HuH-7 (cell line): ENCODE measurements at regions not wholly inside any gene's neighbourhood (a gene's known extent, or its start where the extent isn't known, plus 50 kb on each side); places are given as distances from the start of the nearest gene placed in this dataset.

ENCODE experiments used
- DNase-seq: peaks from one replicate; pipeline ENCODE4 v3.0.0; 2011; ENCODE audit warnings: low spot score

DNA sequence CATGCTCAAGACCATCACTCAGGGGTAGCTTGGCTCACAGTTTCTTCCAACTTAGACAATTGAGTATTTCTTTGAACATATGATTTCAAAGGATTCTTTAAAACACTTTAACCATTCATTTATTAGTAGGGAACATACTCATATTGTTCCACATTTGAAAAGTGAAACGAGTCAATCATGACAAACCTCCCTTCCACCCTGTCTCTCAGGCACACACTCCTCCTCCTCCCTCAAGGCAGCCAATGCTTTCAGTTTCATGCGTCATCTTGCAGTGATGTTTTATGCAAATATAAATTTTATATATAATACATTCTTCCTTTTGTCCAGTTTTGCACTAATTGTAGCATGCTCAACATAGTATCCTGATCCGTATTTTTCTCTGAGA lies 126.0 kb upstream of the BOD1 start:
- no peak for DNase-seq

- DNase-seq: no peak
Measured at GRCh38 chr5:173743641-173744343, 127.3 kb upstream of the BOD1 start.

DNA sequence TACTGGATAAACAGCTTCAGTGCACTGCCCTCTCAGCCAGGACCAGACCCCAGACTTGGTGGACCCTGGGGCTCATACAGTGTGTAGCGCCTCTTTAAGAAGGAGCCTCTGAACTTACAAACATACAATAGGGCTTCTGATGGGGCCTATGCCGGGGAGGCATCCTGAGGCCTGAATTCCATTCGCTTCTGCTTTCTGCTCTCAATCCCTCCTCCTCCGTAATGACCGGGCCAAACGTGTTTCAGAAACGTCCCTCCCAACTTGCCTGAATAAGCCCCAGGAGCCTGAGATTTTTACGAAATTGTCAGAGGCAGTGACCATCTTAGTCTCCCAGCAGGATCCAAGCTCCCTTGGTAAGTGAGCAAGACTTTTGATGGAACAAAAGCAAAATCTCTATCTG lies 128.1 kb upstream of the BOD1 start:
- no peak for DNase-seq

DNA sequence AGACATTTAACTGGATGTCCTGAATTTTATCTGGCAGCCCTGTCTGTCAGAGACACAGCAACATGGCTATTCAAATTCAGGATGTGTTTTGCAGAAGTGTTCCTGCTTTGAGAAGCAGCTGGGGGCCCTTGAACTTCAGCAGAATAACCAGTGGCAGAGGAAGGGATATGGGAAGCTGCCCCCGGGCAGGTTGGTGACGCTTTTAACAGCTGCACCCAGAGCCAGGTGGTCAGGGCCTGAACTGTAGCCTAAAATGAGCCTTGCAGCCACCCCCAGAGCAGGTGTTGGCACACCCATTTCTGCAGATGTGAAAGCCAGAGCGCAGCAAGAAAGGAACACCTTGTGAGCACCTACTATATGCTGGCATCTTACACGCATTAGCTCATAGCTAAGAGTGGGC lies 128.7 kb upstream of the BOD1 start:
- no peak for DNase-seq

DNA sequence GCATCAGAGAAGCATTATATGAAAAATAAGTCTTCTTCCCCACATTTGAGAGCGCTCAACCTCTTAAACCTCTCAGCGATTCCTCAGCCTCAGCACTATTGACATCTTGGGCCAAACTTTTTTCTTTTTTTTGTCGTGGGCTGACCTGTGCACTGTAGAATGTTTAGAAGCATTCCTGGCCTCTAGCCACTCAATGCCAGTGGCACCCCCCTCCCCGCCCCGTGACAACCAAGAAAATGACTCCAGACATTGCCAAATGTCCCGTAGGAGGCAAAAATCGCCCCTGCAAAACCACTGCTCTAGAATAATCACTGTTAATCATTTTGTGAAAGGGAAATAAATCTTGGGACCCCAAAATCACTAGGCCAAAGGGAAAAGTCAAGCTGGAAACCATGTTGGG lies 129.1 kb upstream of the BOD1 start:
- no peak for DNase-seq

DNA sequence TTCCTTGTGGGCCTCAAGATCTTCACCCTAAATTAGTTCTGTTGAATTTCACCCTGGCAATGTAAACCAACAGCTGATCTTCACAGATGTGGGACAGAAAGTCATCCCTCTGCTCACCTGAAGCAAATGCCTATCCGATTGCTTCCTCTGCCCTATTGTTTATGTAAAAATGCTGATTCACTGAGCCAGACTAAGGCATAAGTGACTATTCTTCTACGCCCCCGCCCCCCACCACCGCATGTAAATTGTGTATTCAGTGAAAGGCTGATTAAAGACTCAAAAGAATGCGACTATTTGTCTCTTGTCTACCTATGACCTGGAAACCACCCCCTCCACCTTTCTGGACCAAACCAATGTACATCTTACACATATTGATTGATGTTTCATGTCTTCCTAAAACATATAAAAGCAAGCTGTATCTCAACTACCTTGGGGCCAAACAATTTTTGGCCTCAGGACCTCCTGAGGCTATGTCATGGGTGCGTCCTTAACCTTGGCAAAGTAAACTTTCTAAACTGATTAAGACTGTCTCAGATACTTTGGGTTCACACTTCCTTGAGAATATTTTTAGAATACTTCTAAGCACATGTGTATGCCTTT lies 129.7 kb upstream of the BOD1 start:
- no peak for DNase-seq

GRCh38 chr5:173747876-173748275 lies 131.4 kb upstream of the BOD1 start:
- DNase-seq: no peak

DNA sequence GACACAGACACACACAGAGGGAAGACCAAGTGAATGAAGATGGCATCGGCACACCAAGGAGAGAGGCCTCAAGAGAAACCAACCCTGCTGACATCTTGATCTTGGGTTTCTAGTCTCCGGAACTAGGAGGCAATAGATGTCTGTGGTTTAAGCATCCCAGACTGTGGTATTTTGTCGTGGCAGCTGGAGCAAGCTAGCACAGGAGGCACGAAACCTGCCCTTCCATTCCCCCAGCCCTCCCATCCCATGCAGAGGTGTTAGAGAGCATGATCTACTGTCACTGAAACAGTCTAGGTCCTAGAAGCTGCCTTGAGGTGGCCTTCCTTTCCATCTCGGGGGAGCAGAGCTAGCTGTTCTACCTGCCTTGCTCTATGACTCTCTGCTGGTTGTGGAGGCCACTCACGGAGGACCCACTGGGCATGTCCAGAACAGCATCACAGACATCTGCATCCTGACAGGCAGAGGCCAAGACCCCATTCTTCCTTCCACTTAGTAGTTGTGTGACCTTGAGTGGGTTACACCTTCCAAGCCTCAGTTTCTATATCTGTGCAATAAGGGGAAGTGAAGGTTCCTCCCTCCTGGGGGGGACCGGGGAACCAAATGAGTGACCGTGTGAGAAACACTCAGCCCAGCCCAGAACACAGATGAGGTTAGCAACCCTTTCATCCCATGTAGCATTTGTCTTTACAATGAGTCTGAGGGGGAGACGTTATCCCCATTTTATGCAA lies 134.3 kb upstream of the BOD1 start:
- DNase-seq: no peak

- DNase-seq: no peak
Measured at GRCh38 chr5:173751266-173751600, 134.8 kb upstream of the BOD1 start.

GRCh38 chr5:173752653-173753052 lies 135.5 kb upstream of the CPEB4 start:
- DNase-seq: no peak

GRCh38 chr5:173753307-173754168 lies 134.6 kb upstream of the CPEB4 start:
- DNase-seq: peak; percentile 85

GRCh38 chr5:173755319-173755718 lies 132.8 kb upstream of the CPEB4 start:
- no peak for DNase-seq

GRCh38 chr5:173757403-173758209 lies 130.5 kb upstream of the CPEB4 start:
- DNase-seq: no peak

DNA sequence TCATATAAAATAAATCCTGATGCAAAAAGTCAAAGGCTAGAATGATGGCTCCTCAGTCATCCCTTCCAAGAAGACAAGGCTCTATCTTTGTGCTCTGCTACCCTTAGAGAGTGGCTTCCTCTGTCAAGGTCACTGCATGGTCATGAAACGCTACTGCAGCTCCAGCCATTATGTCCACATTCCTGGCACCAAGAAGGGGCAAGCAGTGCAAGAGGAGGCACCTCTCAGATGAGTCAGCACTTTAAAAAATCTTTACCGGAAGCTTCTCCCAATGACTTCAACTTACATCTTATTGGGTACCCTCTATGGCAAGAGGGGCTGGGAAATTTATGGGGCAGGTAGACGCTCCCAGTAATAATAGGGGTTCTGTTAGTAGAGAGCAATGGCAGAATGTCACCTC lies 129.5 kb upstream of the CPEB4 start:
- no peak for DNase-seq

DNA sequence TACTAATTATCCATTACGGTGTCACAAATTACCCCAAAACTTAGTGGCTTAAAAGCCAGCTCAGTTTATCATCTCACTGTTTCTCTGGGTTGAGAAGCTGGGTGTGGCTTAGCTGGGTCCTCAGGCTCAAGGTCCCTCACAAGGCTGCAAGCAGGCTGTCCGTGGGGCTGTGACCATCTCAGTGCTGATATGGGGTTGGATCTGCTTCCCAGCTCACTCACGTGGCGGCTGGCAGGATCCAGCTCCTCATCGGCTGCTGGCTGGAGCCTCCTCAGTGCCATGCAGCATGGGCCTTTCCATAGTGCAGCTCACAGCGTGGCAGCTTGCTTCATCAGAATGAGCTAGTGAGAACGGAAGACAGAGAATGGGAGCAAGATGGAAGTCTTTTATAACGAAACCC lies 128.5 kb upstream of the CPEB4 start:
- DNase-seq: no peak

- no peak for DNase-seq
Measured at GRCh38 chr5:173760461-173761177, 127.5 kb upstream of the CPEB4 start.

GRCh38 chr5:173761178-173761513 lies 127.0 kb upstream of the CPEB4 start:
- no peak for DNase-seq

- DNase-seq: no peak
Measured at GRCh38 chr5:173762045-173762444, 126.1 kb upstream of the CPEB4 start.

- no peak for DNase-seq
Measured at GRCh38 chr5:173762930-173763329, 125.2 kb upstream of the CPEB4 start.

GRCh38 chr5:173763410-173763809 lies 124.7 kb upstream of the CPEB4 start:
- DNase-seq: no peak

DNA sequence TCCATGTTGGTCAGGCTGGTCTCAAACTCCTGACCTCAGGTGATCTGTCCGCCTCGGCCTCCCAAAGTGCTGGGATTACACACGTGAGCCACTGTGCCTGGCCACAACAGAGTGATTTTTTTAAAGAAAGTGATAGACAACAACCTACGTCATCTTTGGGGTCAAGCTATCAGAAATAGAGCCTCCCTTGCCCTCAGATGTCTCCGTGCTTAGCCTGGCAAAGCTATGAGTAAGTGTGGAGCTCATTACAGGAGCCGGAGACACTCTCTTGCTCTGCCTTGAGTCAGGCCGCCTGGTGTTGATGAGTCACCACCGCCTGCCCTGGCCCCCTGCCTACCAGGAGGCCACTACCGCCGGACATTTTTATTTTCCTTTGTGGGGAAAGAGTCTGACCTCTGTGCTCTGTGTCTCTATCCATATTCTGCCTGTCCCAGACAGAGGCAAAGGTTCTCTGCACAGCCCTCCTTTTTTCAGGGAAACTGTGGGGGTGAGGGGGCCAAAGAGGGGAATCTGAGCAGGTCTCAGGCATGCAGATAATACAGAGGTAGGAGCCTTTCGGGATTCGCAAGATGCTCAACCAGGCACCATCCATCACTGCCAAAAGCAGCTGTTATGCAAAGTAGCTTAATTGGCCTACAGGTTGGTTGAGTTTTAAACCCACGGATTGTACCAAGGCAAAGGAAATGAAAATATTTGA lies 123.7 kb upstream of the CPEB4 start:
- DNase-seq: peak; percentile 35
